ENCODE measurements at regions not wholly inside any gene's neighbourhood (a gene's known extent, or its start where the extent isn't known, plus 50 kb on each side); places are given as distances from the start of the nearest gene placed in this dataset.

DNA sequence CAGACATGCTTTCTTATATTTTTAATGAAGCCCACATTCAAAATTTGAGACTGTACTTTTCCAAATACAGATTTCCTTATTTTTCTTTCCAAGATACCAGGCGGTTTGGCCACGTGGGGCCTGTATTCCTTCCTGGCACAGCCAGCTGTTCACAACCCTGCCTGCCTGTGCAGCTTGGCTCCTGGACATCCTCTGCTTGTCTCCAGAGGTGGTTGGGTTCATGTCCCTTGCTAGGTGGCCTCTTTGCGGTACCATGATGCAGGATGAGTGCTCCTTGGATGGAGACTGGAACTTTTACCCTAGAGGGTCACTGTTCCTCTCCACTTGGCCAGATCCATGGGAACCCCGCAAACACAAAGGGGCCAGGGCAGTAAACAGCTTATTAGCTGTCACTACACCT lies 297.5 kb upstream of the MSX2 start:
- in situ Hi-C loops (cut with HindIII; ENCODE audit: low pct_ligation_motif_present, low sequenced_read_pairs) = no loop called here
- no peaks in the 10 kb centered on the region for H3K36me3 ChIP-seq (replicated peaks)
- H3K4me3 ChIP-seq (ENCODE audit: low read depth, low read length) = no peak overlapping the region
- H3K27ac ChIP-seq = no peak overlapping the region
- DNase-seq = no peak
- TF ChIP-seq, protein P1, sequence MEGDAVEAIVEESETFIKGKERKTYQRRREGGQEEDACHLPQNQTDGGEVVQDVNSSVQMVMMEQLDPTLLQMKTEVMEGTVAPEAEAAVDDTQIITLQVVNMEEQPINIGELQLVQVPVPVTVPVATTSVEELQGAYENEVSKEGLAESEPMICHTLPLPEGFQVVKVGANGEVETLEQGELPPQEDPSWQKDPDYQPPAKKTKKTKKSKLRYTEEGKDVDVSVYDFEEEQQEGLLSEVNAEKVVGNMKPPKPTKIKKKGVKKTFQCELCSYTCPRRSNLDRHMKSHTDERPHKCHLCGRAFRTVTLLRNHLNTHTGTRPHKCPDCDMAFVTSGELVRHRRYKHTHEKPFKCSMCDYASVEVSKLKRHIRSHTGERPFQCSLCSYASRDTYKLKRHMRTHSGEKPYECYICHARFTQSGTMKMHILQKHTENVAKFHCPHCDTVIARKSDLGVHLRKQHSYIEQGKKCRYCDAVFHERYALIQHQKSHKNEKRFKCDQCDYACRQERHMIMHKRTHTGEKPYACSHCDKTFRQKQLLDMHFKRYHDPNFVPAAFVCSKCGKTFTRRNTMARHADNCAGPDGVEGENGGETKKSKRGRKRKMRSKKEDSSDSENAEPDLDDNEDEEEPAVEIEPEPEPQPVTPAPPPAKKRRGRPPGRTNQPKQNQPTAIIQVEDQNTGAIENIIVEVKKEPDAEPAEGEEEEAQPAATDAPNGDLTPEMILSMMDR (IDR thresholded peaks at IDR 0.05; ENCODE audit: low read depth, low read length, missing control alignments) = no peak
- H3K27me3 ChIP-seq (replicated peaks) = no peaks in the 10 kb centered on the region

GRCh38 chr5:174427304-174427703 lies 297.1 kb upstream of the MSX2 start:
- H3K27ac ChIP-seq = no peak overlapping the region
- DNase-seq = no peak
- TF ChIP-seq, protein P1 (IDR thresholded peaks at IDR 0.05; ENCODE audit: low read depth, low read length, missing control alignments) = no peak
- in situ Hi-C loops (cut with HindIII; ENCODE audit: low pct_ligation_motif_present, low sequenced_read_pairs) = no loop called here
- no peaks in the 10 kb centered on the region for H3K27me3 ChIP-seq (replicated peaks)
- no peak overlapping the region for H3K4me3 ChIP-seq (ENCODE audit: low read depth, low read length)
- no peaks in the 10 kb centered on the region for H3K36me3 ChIP-seq (replicated peaks)

DNA sequence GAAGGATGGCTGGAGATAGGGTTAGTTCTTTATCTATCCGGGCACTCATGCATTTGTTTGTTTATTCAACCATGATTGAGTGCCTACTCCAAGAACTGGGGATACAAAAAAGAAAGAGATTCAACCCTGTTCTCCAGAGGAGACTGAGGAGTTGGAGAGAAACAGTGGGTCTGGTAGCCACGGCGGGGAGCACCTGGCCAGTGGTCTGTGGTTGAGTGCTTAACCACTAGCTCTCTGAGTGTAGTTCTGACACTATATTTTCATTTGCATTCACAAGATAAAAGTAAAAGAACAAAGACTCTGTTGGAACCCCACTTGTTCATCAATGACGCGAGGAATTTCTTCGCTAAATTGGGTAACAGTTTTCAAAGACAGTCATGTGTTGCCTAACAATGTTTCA lies 295.5 kb upstream of the MSX2 start:
- H3K36me3 ChIP-seq (replicated peaks) = no peaks in the 10 kb centered on the region
- H3K27ac ChIP-seq = no peak overlapping the region
- H3K27me3 ChIP-seq (replicated peaks) = no peaks in the 10 kb centered on the region
- TF ChIP-seq, protein P1 (IDR thresholded peaks at IDR 0.05; ENCODE audit: low read depth, low read length, missing control alignments) = no peak
- H3K4me3 ChIP-seq (ENCODE audit: low read depth, low read length) = no peak overlapping the region
- in situ Hi-C loops (cut with HindIII; ENCODE audit: low pct_ligation_motif_present, low sequenced_read_pairs) = no loop called here
- DNase-seq = no peak

GRCh38 chr5:174430940-174431339 lies 293.4 kb upstream of the MSX2 start:
- no peak overlapping the region for H3K4me3 ChIP-seq (ENCODE audit: low read depth, low read length)
- no peaks in the 10 kb centered on the region for H3K27me3 ChIP-seq (replicated peaks)
- H3K36me3 ChIP-seq (replicated peaks) = no peaks in the 10 kb centered on the region
- in situ Hi-C loops (cut with HindIII; ENCODE audit: low pct_ligation_motif_present, low sequenced_read_pairs) = no loop called here
- TF ChIP-seq, protein P1 (IDR thresholded peaks at IDR 0.05; ENCODE audit: low read depth, low read length, missing control alignments) = no peak
- no peak for DNase-seq
- no peak overlapping the region for H3K27ac ChIP-seq

DNA sequence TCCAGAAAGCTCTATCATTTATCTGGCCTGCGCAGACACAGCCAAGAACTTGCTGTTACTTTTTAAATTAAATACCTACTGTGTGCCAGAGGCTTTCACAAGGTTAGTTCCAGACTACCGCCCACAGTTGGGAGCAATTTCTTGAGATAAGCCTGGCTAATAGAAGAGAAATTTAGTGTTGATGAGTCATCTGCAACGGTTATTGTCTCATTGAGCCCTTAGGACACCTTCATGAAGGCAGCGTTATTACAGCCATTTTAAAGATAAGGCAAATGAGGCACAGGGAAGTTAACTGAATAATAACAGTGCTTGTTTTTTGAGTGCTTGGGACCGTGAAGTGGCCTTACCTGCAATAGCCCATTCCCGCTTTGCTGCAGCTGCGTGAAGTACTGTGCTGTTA lies 292.9 kb upstream of the MSX2 start:
- DNase-seq = no peak
- H3K36me3 ChIP-seq (replicated peaks) = no peaks in the 10 kb centered on the region
- H3K27me3 ChIP-seq (replicated peaks) = no peaks in the 10 kb centered on the region
- H3K4me3 ChIP-seq (ENCODE audit: low read depth, low read length) = no peak overlapping the region
- in situ Hi-C loops (cut with HindIII; ENCODE audit: low pct_ligation_motif_present, low sequenced_read_pairs) = no loop called here
- TF ChIP-seq, protein P1 (IDR thresholded peaks at IDR 0.05; ENCODE audit: low read depth, low read length, missing control alignments) = no peak
- no peak overlapping the region for H3K27ac ChIP-seq

GRCh38 chr5:174433098-174433497 lies 291.3 kb upstream of the MSX2 start:
- Histone ChIP-seq H3K36me3 (replicated peaks) (no peaks in the 10 kb centered on the region), H3K4me3 (ENCODE audit: low read depth, low read length) (no peak overlapping the region), H3K27ac (no peak overlapping the region), H3K27me3 (replicated peaks) (no peaks in the 10 kb centered on the region)
- TF ChIP-seq, protein P1 (IDR thresholded peaks at IDR 0.05; ENCODE audit: low read depth, low read length, missing control alignments) = no peak
- DNase-seq = no peak
- in situ Hi-C loops (cut with HindIII; ENCODE audit: low pct_ligation_motif_present, low sequenced_read_pairs) = no loop called here

All from brain microvascular endothelial cell (primary cell).